Naive thymus-derived CD4-positive, alpha-beta T cell (primary cell): ENCODE measurements at regions not wholly inside any gene's neighbourhood (a gene's known extent, or its start where the extent isn't known, plus 50 kb on each side); places are given as distances from the start of the nearest gene placed in this dataset.

ENCODE experiments used
- ATAC-seq: fragments of 150-1000 bp; cut with Tn5 transposase; 2 replicates; pipeline ENCODE4 v1.10.0; 2021; ENCODE audit warnings: mild to moderate bottlenecking, moderate library complexity
- CTCF ChIA-PET: fragments of 350-600 bp; sonication (Branson Sonifier 250); formaldehyde crosslinking; loops from one replicate; lab custom pipeline; 2021; ENCODE audit warnings: antibody characterized with exemption; lab: Charles Lee
- POLR2A ChIA-PET: fragments of 350-600 bp; sonication (Branson Sonifier 250); formaldehyde crosslinking; loops from one replicate; lab custom pipeline; 2021; ENCODE audit warnings: antibody characterized with exemption, inconsistent platforms; lab: Charles Lee
- DNase-seq, 9 donors: peaks; one replicate each; pipeline versions ENCODE4 v3.0.0 to v3.0.0-alpha.2; 2020 to 2022; ENCODE audit warnings: mixed read lengths in 1 of 9
- H3K27ac ChIP-seq: one replicate; pipeline ENCODE4 v1.7.0; 2013; ENCODE audit warnings: mild to moderate bottlenecking, low read depth, low read length, moderate library complexity
- H3K27me3 ChIP-seq, 2 donors: one replicate each; pipeline ENCODE4 v1.7.0; 2013; ENCODE audit warnings: low read length in 2 of 2, mild to moderate bottlenecking in 2 of 2, moderate library complexity in 2 of 2; ENCODE audit not compliant: control insufficient read depth in 2 of 2, insufficient read depth in 2 of 2
- H3K36me3 ChIP-seq, 3 experiments: 1 replicate in 2 of 3; 2 replicates in 1 of 3; pipeline ENCODE4 v1.7.0; 2013; ENCODE audit warnings: low read length in 3 of 3, mild to moderate bottlenecking in 3 of 3, moderate library complexity in 1 of 3; ENCODE audit not compliant: insufficient read depth in 3 of 3, control insufficient read depth in 2 of 3
- H3K4me1 ChIP-seq, 2 donors: one replicate each; pipeline ENCODE4 v1.7.0; 2013; ENCODE audit warnings: low read length in 2 of 2, mild to moderate bottlenecking in 2 of 2, moderate library complexity in 1 of 2; ENCODE audit not compliant: control insufficient read depth in 2 of 2, insufficient read depth in 2 of 2
- H3K4me3 ChIP-seq: 2 replicates; pipeline ENCODE4 v1.7.0; 2013; ENCODE audit warnings: mild to moderate bottlenecking, low read length
- H3K9me3 ChIP-seq, 3 experiments: 1 replicate in 2 of 3; 2 replicates in 1 of 3; pipeline ENCODE4 v1.7.0; 2013; ENCODE audit warnings: low read length in 3 of 3; ENCODE audit not compliant: control insufficient read depth in 2 of 3
- H3K27ac Mint-ChIP-seq, 9 donors: one replicate each; pipeline ENCODE4 v1.8.0; 2020 to 2022; ENCODE audit warnings: mixed read lengths in 9 of 9, mild to moderate bottlenecking in 8 of 9, moderate library complexity in 5 of 9, inconsistent platforms in 2 of 9
- H3K27me3 Mint-ChIP-seq, 5 donors: one replicate each; pipeline ENCODE4 v1.8.0; 2021 to 2022; ENCODE audit warnings: mixed read lengths in 5 of 5, mild to moderate bottlenecking in 1 of 5
- H3K36me3 Mint-ChIP-seq, 5 donors: one replicate each; pipeline ENCODE4 v1.8.0; 2020 to 2022; ENCODE audit warnings: mixed read lengths in 5 of 5, mild to moderate bottlenecking in 3 of 5, inconsistent platforms in 1 of 5
- H3K4me1 Mint-ChIP-seq, 7 donors: one replicate each; pipeline ENCODE4 v1.8.0; 2020 to 2022; ENCODE audit warnings: mixed read lengths in 7 of 7, mild to moderate bottlenecking in 3 of 7, inconsistent platforms in 1 of 7
- H3K4me3 Mint-ChIP-seq, 10 donors: one replicate each; pipeline ENCODE4 v1.8.0; 2020 to 2022; ENCODE audit warnings: mild to moderate bottlenecking in 10 of 10, mixed read lengths in 10 of 10, moderate library complexity in 6 of 10, inconsistent platforms in 2 of 10
- H3K9me3 Mint-ChIP-seq, 11 donors: one replicate each; pipeline ENCODE4 v1.8.0; 2020 to 2022; ENCODE audit warnings: mixed read lengths in 11 of 11, mild to moderate bottlenecking in 4 of 11, inconsistent platforms in 1 of 11, moderate library complexity in 1 of 11
- intact Hi-C, 2 donors: fragments of 100-400 bp; cut with micrococcal nuclease; formaldehyde crosslinking; loops; one replicate each; pipeline ENCODE4 v1.15.1; 2023

GRCh38 chr16:8342276-8342675, 248.0 kb downstream of the TMEM114 start:
- Histone ChIP-seq H3K27ac (no peak overlapping the region), H3K4me1 (no peaks in the 10 kb centered on the region), H3K9me3 (no peaks in the 10 kb centered on the region), H3K36me3 (no peaks in the 10 kb centered on the region), H3K27me3 (no peaks in the 10 kb centered on the region), H3K4me3 (no peak overlapping the region)
- intact Hi-C loops = no loop called here
- no peak for DNase-seq
- Mint-ChIP-seq H3K27ac (no peak overlapping the region), H3K27me3 (no peaks in the 10 kb centered on the region), H3K4me1 (no peaks in the 10 kb centered on the region), H3K9me3 (peaks cover 0 to 22% (median 10%) of the 10 kb centered on the region in 11 donors), H3K4me3 (no peak overlapping the region), H3K36me3 (peaks cover 0 to 3% (median 0%) of the 10 kb centered on the region in 5 donors)
- ATAC-seq = no peak
- CTCF ChIA-PET = no interaction called here
- POLR2A ChIA-PET = no interaction called here

- Mint-ChIP-seq H3K27me3 (no peaks in the 10 kb centered on the region), H3K4me1 (no peaks in the 10 kb centered on the region), H3K27ac (no peak overlapping the region), H3K9me3 (peaks cover 1 to 23% (median 14%) of the 10 kb centered on the region in 11 donors), H3K4me3 (no peak overlapping the region), H3K36me3 (no peaks in the 10 kb centered on the region)
- Histone ChIP-seq H3K27me3 (no peaks in the 10 kb centered on the region), H3K4me3 (no peak overlapping the region), H3K27ac (no peak overlapping the region), H3K36me3 (no peaks in the 10 kb centered on the region), H3K4me1 (no peaks in the 10 kb centered on the region), H3K9me3 (peaks cover 0 to 4% (median 0%) of the 10 kb centered on the region in 3 experiments)
- intact Hi-C loops = no loop called here
- ATAC-seq (no peak), DNase-seq (no peak)
- ChIA-PET POLR2A (no interaction called here), CTCF (no interaction called here)
Observed at GRCh38 chr16:8330761-8331160, 259.6 kb downstream of the TMEM114 start.

GRCh38 chr16:8326232-8326631, 264.1 kb downstream of the TMEM114 start:
- no peaks in the 10 kb centered on the region for H3K4me1 ChIP-seq
- H3K27ac Mint-ChIP-seq = no peak overlapping the region
- no peaks in the 10 kb centered on the region for H3K36me3 ChIP-seq
- no peaks in the 10 kb centered on the region for H3K27me3 ChIP-seq
- H3K4me1 Mint-ChIP-seq = no peaks in the 10 kb centered on the region
- ChIA-PET POLR2A (no interaction called here), CTCF (no interaction called here)
- H3K27me3 Mint-ChIP-seq = no peaks in the 10 kb centered on the region
- H3K9me3 ChIP-seq = no peaks in the 10 kb centered on the region
- intact Hi-C loops = no loop called here
- peaks cover 1 to 27% (median 12%) of the 10 kb centered on the region in 11 donors for H3K9me3 Mint-ChIP-seq
- no peak overlapping the region for H3K4me3 Mint-ChIP-seq
- no peaks in the 10 kb centered on the region for H3K36me3 Mint-ChIP-seq
- ATAC-seq (no peak), DNase-seq (no peak)
- H3K4me3 ChIP-seq = no peak overlapping the region
- H3K27ac ChIP-seq = no peak overlapping the region

GRCh38 chr16:8323153-8323552, 267.2 kb downstream of the TMEM114 start:
- Histone ChIP-seq H3K27me3 (no peaks in the 10 kb centered on the region), H3K4me1 (no peaks in the 10 kb centered on the region), H3K4me3 (no peak overlapping the region), H3K9me3 (no peaks in the 10 kb centered on the region), H3K27ac (no peak overlapping the region), H3K36me3 (no peaks in the 10 kb centered on the region)
- ATAC-seq (no peak), DNase-seq (no peak)
- H3K4me3 Mint-ChIP-seq = no peak overlapping the region
- H3K27ac Mint-ChIP-seq = no peak overlapping the region
- ChIA-PET POLR2A (no interaction called here), CTCF (no interaction called here)
- peaks cover 1 to 31% (median 19%) of the 10 kb centered on the region in 11 donors for H3K9me3 Mint-ChIP-seq
- intact Hi-C loops = no loop called here
- H3K36me3 Mint-ChIP-seq = no peaks in the 10 kb centered on the region
- no peaks in the 10 kb centered on the region for H3K4me1 Mint-ChIP-seq
- H3K27me3 Mint-ChIP-seq = no peaks in the 10 kb centered on the region

- Mint-ChIP-seq H3K9me3 (peaks cover 4 to 29% (median 12%) of the 10 kb centered on the region in 11 donors), H3K4me1 (no peaks in the 10 kb centered on the region), H3K4me3 (no peak overlapping the region), H3K36me3 (no peaks in the 10 kb centered on the region), H3K27me3 (no peaks in the 10 kb centered on the region), H3K27ac (no peak overlapping the region)
- Histone ChIP-seq H3K4me1 (no peaks in the 10 kb centered on the region), H3K9me3 (no peaks in the 10 kb centered on the region), H3K36me3 (no peaks in the 10 kb centered on the region), H3K27me3 (no peaks in the 10 kb centered on the region), H3K4me3 (no peak overlapping the region), H3K27ac (no peak overlapping the region)
- no peak for DNase-seq
- ATAC-seq = no peak
- intact Hi-C loops = no loop called here
- ChIA-PET POLR2A (no interaction called here), CTCF (no interaction called here)
Observed at GRCh38 chr16:8320131-8320530, 270.2 kb downstream of the TMEM114 start.

- Mint-ChIP-seq H3K27me3 (no peaks in the 10 kb centered on the region), H3K27ac (no peak overlapping the region), H3K4me3 (no peak overlapping the region), H3K36me3 (no peaks in the 10 kb centered on the region), H3K9me3 (peaks cover 0 to 23% (median 8%) of the 10 kb centered on the region in 11 donors), H3K4me1 (peaks cover 0 to 2% (median 0%) of the 10 kb centered on the region in 7 donors)
- ATAC-seq (no peak), DNase-seq (no peak)
- H3K9me3 ChIP-seq = peaks cover 0 to 5% (median 0%) of the 10 kb centered on the region in 3 experiments
- no peaks in the 10 kb centered on the region for H3K27me3 ChIP-seq
- no peaks in the 10 kb centered on the region for H3K36me3 ChIP-seq
- ChIA-PET CTCF (no interaction called here), POLR2A (no interaction called here)
- intact Hi-C loops = no loop called here
- no peak overlapping the region for H3K27ac ChIP-seq
- H3K4me1 ChIP-seq = no peaks in the 10 kb centered on the region
- H3K4me3 ChIP-seq = no peak overlapping the region
Observed at GRCh38 chr16:8310816-8311215, 279.5 kb downstream of the TMEM114 start.

- CTCF ChIA-PET = no interaction called here
- H3K4me1 ChIP-seq = no peaks in the 10 kb centered on the region
- Mint-ChIP-seq H3K4me3 (no peak overlapping the region), H3K4me1 (peaks cover 0 to 2% (median 0%) of the 10 kb centered on the region in 7 donors), H3K36me3 (no peaks in the 10 kb centered on the region), H3K27me3 (no peaks in the 10 kb centered on the region), H3K9me3 (peaks cover 0 to 23% (median 8%) of the 10 kb centered on the region in 11 donors), H3K27ac (no peak overlapping the region)
- ATAC-seq (no peak), DNase-seq (no peak)
- H3K36me3 ChIP-seq = no peaks in the 10 kb centered on the region
- intact Hi-C loops = no loop called here
- no peaks in the 10 kb centered on the region for H3K27me3 ChIP-seq
- no peak overlapping the region for H3K4me3 ChIP-seq
- H3K9me3 ChIP-seq = peaks cover 0 to 5% (median 0%) of the 10 kb centered on the region in 3 experiments
- POLR2A ChIA-PET = no interaction called here
- H3K27ac ChIP-seq = no peak overlapping the region
Observed at GRCh38 chr16:8310323-8310722, 280.0 kb downstream of the TMEM114 start.
